ENCODE measurements at regions not wholly inside any gene's neighbourhood (a gene's known extent, or its start where the extent isn't known, plus 50 kb on each side); places are given as distances from the start of the nearest gene placed in this dataset.

DNA sequence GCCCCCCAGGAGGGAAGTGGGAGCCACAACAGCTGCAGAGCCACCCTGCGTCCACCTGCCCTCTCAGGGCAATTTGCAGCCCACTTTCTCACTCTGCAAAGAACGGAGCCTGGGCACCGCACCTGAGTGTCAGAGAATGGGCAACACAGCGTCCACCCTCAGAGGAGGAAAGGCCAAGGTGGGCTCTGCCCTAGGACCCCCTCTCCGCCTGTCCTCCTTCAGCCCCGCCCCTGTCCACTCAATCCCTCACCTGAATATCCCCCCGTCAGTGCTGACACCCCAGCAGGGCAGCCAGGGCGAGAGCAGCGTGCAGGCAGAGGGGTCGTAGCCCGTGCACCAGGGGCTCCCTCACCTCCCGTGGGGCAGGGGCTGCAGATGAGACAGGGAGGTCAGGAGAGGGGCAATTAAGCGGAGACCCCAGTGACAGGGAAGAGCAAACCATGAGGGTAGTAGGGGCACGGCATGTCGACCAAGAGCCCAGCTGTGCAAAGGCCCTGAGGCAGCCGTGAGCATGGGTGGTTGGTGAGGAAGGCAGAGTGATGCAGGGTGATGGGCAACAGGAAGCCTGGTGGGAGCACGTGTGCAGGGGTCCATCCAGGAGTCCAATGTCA, 140.3 kb downstream of the OLFM1 start:
- Histone ChIP-seq H3K36me3 (ENCODE audit: control insufficient read depth, insufficient read depth, low read length) (no peaks in the 10 kb centered on the region), H3K27ac (ENCODE audit: low read depth, low read length) (no peak overlapping the region), H3K9me3 (ENCODE audit: control insufficient read depth, insufficient read depth, low read depth, low read length) (peaks cover 10% of the 10 kb centered on the region; the same call in 1 of the 2 replicates), H3K9ac (ENCODE audit: low read length) (no peak overlapping the region), H3K27me3 (ENCODE audit: control insufficient read depth, insufficient read depth, low read length) (no peaks in the 10 kb centered on the region), H3K4me3 (ENCODE audit: low read depth, low read length) (no peak overlapping the region), H3K4me1 (ENCODE audit: control insufficient read depth, insufficient read depth, low read length) (peaks cover 8% of the 10 kb centered on the region)

DNA sequence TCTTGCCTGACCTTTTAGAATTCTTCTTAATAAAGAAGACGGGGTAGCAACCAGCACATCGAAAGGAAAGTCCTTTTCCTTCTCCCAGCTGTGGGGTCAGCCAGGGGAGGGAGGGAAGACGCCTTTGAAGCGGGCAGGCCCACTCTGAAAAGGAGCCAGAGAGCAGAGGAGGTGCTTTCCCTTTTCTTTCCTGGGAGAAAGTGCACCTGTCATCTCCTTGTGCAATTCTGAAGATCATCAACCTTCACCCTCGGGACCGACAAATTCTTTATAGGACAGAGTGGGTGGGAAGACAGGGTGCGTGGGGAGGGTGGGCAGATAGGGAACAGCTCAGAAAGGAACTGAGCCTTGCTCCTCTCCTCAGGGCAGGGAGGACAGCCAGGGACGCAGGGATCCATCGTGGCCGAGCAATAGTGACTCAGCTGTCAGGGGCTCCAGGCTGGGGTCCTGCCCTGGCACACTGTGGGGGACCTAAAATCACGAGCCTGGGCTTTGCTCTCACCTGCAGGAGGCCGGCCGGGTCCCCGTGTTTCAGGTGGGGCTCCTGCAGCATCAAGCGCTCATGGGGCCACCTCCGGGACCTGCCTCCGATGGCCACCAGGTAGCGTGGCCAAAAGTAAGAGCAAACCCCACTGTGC, 141.0 kb downstream of the OLFM1 start:
- H3K36me3 ChIP-seq (ENCODE audit: control insufficient read depth, insufficient read depth, low read length) = no peaks in the 10 kb centered on the region
- H3K9ac ChIP-seq (ENCODE audit: low read length) = no peak overlapping the region
- peaks cover 10% of the 10 kb centered on the region; the same call in 1 of the 2 replicates for H3K9me3 ChIP-seq (ENCODE audit: control insufficient read depth, insufficient read depth, low read depth, low read length)
- H3K4me1 ChIP-seq (ENCODE audit: control insufficient read depth, insufficient read depth, low read length) = peaks cover under 1% of the 10 kb centered on the region
- no peak overlapping the region for H3K27ac ChIP-seq (ENCODE audit: low read depth, low read length)
- no peaks in the 10 kb centered on the region for H3K27me3 ChIP-seq (ENCODE audit: control insufficient read depth, insufficient read depth, low read length)
- no peak overlapping the region for H3K4me3 ChIP-seq (ENCODE audit: low read depth, low read length)

DNA sequence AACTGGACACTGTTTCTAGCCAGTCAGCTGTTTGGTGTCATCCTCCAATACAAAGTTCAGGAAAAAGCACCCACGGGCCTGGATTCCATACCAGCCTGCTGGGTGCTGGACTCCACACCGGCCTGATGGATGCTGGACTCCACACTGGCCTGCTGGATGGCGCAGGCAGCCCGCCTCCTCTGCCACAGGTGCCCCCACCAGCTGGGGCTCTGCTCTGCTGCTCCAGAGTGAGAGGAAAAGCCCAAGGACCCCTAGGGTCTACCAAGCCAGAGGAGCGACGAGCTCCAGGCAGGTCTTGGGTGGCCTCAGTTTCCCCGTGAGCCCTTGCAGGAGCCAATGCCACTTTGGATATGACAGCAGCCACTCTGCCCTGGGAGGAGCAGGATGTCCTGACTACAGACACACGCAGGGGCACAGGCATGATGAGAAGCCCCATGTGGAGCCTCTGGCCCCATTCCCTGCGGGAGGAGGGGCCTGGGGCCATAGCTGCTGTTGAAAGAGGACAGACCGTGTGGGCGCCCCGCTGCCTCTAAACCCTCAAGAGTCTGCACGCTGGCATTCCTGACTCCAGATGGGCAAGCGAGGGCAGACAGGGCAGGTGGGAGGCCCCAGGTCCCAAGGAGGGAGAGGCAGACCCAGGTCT, 141.6 kb downstream of the OLFM1 start:
- Histone ChIP-seq H3K9me3 (ENCODE audit: control insufficient read depth, insufficient read depth, low read depth, low read length) (peaks cover 10% of the 10 kb centered on the region), H3K36me3 (ENCODE audit: control insufficient read depth, insufficient read depth, low read length) (no peaks in the 10 kb centered on the region), H3K4me3 (ENCODE audit: low read depth, low read length) (no peak overlapping the region), H3K27me3 (ENCODE audit: control insufficient read depth, insufficient read depth, low read length) (no peaks in the 10 kb centered on the region), H3K27ac (ENCODE audit: low read depth, low read length) (no peak overlapping the region), H3K9ac (ENCODE audit: low read length) (no peak overlapping the region), H3K4me1 (ENCODE audit: control insufficient read depth, insufficient read depth, low read length) (no peaks in the 10 kb centered on the region; the same call in 1 of the 2 replicates)

DNA sequence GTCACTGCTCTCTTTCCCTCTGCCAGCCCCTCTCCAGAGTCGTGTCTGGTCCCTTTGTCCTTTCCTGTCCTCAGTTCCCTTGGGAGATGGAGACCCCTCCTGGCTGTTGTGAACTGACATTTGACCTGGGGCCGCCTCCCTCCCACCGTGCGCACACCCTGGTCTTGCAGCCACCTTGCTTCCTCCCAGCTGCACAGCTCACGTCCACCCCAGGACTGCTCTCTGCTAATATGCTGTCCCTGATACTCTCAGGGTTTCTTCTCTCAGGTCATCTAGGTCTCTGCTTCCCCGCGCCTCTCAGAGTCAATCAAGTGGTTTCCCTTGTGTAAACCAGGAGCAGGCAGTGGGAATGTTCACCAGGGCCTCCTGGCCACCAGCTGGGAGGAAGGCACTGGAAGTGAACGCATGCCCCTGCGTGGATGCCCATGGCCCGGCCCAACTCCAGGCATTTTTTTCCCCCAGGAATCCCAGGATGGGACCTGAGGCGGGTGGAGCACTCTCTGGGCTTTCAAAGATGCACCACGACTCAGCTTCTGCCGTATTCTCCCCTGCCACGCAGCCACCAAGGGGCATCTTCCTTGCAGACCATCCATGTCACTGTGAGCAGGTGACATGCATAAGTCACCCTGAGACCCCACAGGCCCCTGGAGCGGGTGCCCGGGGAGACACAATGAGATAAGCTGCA, 142.4 kb downstream of the OLFM1 start:
- Histone ChIP-seq H3K36me3 (ENCODE audit: control insufficient read depth, insufficient read depth, low read length) (no peaks in the 10 kb centered on the region), H3K9ac (ENCODE audit: low read length) (no peak overlapping the region), H3K4me3 (ENCODE audit: low read depth, low read length) (no peak overlapping the region), H3K27me3 (ENCODE audit: control insufficient read depth, insufficient read depth, low read length) (no peaks in the 10 kb centered on the region), H3K9me3 (ENCODE audit: control insufficient read depth, insufficient read depth, low read depth, low read length) (peaks cover 10% of the 10 kb centered on the region), H3K27ac (ENCODE audit: low read depth, low read length) (no peak overlapping the region), H3K4me1 (ENCODE audit: control insufficient read depth, insufficient read depth, low read length) (no peaks in the 10 kb centered on the region; the same call in 1 of the 2 replicates)

DNA sequence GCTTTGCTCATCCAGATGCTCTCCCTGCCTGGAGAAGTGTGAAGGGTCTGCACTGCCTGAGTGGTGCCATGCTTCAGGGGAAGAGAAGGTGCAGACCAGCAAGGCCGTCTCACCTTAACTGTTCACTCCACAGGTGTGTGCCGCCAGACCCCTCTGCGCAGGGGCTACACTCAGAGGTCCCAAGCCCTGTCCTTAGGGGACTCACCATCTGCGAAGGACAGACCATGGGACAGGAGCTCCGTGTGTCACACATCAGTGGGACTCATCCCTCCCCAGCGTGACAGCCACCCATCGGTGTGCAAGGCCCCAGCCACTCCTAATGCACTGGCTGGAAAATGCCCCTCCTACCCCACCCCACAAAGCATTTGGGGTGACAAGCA, 142.9 kb downstream of the OLFM1 start:
- Histone ChIP-seq H3K4me3 (ENCODE audit: low read depth, low read length) (no peak overlapping the region), H3K4me1 (ENCODE audit: control insufficient read depth, insufficient read depth, low read length) (no peaks in the 10 kb centered on the region), H3K36me3 (ENCODE audit: control insufficient read depth, insufficient read depth, low read length) (no peaks in the 10 kb centered on the region), H3K27me3 (ENCODE audit: control insufficient read depth, insufficient read depth, low read length) (no peaks in the 10 kb centered on the region), H3K9me3 (ENCODE audit: control insufficient read depth, insufficient read depth, low read depth, low read length) (peaks cover 10% of the 10 kb centered on the region), H3K27ac (ENCODE audit: low read depth, low read length) (no peak overlapping the region), H3K9ac (ENCODE audit: low read length) (no peak overlapping the region)

DNA sequence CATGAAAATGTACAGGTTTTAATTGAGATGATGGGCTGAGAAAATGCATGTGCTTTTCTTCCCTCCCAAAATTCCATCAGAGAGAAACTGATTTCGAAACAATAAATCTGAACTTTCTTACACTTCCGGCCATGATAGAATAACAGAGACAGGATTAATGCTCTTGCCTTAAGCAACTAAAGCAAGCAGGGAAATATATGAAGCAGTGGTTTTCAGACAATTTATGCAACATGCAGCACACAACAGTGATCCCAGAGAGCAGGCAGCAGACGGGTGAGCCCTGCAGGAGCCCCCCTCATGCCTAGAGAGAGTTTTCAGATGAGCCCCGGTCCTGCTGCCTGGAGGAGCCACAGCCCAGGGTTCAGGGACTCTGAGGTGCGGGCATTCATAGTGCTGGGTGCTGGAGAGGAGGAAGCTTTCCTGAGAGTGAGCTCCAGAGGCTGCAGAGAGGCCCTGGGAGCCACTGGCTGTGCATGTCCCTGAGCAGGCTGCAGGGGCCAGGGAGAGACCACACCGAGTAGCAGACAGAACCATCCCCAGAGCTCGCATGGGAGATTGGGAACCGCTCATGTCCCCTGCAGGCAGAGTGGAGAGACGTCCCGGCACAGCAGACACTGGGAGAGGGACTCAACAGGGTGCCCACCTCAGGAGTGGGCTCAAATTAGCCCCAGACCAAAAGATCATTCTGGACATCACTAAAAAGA, 143.5 kb downstream of the OLFM1 start:
- Histone ChIP-seq H3K27me3 (ENCODE audit: control insufficient read depth, insufficient read depth, low read length) (no peaks in the 10 kb centered on the region), H3K27ac (ENCODE audit: low read depth, low read length) (no peak overlapping the region), H3K4me3 (ENCODE audit: low read depth, low read length) (no peak overlapping the region), H3K9me3 (ENCODE audit: control insufficient read depth, insufficient read depth, low read depth, low read length) (peaks cover 5% of the 10 kb centered on the region), H3K4me1 (ENCODE audit: control insufficient read depth, insufficient read depth, low read length) (no peaks in the 10 kb centered on the region), H3K36me3 (ENCODE audit: control insufficient read depth, insufficient read depth, low read length) (no peaks in the 10 kb centered on the region), H3K9ac (ENCODE audit: low read length) (no peak overlapping the region)

DNA sequence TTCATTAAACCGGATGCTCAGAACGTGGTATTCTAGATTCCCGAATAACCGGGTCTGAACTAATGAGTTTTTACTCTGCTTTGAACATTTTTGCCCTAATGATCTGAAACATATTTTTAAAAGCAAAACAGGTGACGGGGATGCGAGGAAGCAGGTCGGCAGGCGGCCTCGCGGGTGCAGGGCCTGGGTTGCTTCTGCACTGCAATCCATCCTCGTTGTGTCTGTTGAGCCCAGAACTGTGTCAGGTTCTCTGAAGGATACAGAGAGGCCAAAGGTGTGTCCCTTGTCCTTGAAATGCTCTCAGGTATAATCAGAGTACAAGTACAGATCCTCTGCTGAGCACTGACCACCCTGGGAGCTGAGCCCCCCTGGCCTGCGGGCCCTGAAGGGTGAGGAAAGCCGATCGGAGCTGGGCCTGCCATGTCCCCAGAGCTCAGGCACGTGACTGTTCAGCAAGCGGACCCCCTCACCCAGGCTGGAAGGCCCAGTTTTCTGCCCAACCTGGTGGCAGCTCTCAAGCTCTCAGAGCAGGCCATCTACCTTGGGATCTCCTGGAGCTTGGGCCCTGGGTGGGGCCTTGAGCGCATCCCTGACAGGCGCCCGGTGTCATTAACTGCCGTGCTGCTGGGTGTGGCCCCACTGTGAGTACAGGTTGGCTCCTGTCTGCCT, 151.8 kb downstream of the OLFM1 start:
- Histone ChIP-seq H3K9me3 (ENCODE audit: control insufficient read depth, insufficient read depth, low read depth, low read length) (no peaks in the 10 kb centered on the region; the same call in 1 of the 2 replicates), H3K27ac (ENCODE audit: low read depth, low read length) (no peak overlapping the region), H3K9ac (ENCODE audit: low read length) (no peak overlapping the region), H3K4me3 (ENCODE audit: low read depth, low read length) (no peak overlapping the region), H3K27me3 (ENCODE audit: control insufficient read depth, insufficient read depth, low read length) (no peaks in the 10 kb centered on the region), H3K4me1 (ENCODE audit: control insufficient read depth, insufficient read depth, low read length) (peaks cover 7% of the 10 kb centered on the region; the same call in 1 of the 2 replicates), H3K36me3 (ENCODE audit: control insufficient read depth, insufficient read depth, low read length) (no peaks in the 10 kb centered on the region)

DNA sequence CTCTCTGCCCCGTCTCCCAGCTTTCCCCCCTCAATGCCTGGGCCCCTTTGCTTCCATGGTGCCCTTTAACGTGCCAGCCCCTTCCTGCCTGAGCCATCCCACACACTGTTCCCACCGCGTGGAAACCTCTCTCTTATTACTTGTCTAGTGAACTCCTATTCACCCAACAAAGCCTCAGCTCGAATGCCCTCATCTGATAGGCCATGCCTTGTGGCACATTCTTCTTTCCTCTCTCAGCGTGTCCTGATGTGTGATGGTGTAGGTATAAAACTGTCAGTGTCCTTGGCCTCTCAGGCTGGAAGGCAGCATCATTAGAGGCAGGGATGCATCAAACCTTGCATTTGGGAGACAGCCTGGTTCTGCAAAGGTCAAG, 152.3 kb downstream of the OLFM1 start:
- no peaks in the 10 kb centered on the region for H3K36me3 ChIP-seq (ENCODE audit: control insufficient read depth, insufficient read depth, low read length)
- peaks cover 7% of the 10 kb centered on the region; the same call in 1 of the 2 replicates for H3K4me1 ChIP-seq (ENCODE audit: control insufficient read depth, insufficient read depth, low read length)
- H3K9me3 ChIP-seq (ENCODE audit: control insufficient read depth, insufficient read depth, low read depth, low read length) = no peaks in the 10 kb centered on the region
- H3K27me3 ChIP-seq (ENCODE audit: control insufficient read depth, insufficient read depth, low read length) = no peaks in the 10 kb centered on the region
- H3K27ac ChIP-seq (ENCODE audit: low read depth, low read length) = no peak overlapping the region
- no peak overlapping the region for H3K9ac ChIP-seq (ENCODE audit: low read length)
- H3K4me3 ChIP-seq (ENCODE audit: low read depth, low read length) = no peak overlapping the region

DNA sequence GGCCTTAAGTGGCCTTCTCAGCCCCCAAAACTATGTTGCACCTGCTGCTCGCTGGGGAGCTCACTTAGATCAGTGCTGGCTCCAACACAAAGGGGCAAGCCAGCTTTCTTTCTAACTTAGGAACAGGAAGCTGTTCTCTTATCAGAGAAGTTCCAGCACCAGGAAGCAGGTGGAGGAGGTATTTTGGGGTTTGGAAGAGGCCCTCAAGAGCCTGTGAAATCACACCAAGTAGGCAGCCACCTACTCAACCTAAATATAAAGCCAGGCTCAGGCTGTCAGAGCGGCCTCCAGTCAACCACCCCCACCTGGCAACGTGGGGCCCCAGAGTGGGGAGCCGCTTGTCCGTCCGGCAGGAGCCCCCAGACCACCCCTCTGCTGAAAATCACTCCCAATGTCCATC, 152.8 kb downstream of the OLFM1 start:
- H3K36me3 ChIP-seq (ENCODE audit: control insufficient read depth, insufficient read depth, low read length) = no peaks in the 10 kb centered on the region
- no peaks in the 10 kb centered on the region for H3K27me3 ChIP-seq (ENCODE audit: control insufficient read depth, insufficient read depth, low read length)
- H3K4me3 ChIP-seq (ENCODE audit: low read depth, low read length) = no peak overlapping the region
- H3K9me3 ChIP-seq (ENCODE audit: control insufficient read depth, insufficient read depth, low read depth, low read length) = no peaks in the 10 kb centered on the region
- no peak overlapping the region for H3K27ac ChIP-seq (ENCODE audit: low read depth, low read length)
- H3K9ac ChIP-seq (ENCODE audit: low read length) = no peak overlapping the region
- peaks cover 7% of the 10 kb centered on the region; the same call in 1 of the 2 replicates for H3K4me1 ChIP-seq (ENCODE audit: control insufficient read depth, insufficient read depth, low read length)

DNA sequence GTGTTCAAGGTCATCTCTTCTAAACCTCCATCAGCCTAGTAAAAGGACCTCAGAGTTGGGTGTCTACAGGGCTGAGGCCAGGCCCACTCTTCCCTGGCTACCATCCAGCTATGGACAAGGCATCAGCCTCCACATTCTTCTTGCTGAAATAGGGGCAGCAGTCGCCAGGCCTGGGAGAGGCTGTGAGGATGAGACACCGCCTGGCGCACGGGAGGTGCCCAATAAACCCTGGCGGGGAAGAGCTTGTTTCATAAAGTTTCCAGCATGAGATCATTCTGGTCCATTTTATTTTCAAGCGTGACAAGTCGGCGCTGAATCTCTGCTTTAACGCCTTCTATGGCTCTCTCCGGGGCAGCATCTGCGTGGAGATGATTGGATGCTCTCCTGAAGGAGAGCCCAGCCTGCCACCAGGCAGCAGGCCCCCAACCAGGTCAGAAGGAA, 153.4 kb downstream of the OLFM1 start:
- Histone ChIP-seq H3K36me3 (ENCODE audit: control insufficient read depth, insufficient read depth, low read length) (no peaks in the 10 kb centered on the region), H3K9ac (ENCODE audit: low read length) (no peak overlapping the region), H3K9me3 (ENCODE audit: control insufficient read depth, insufficient read depth, low read depth, low read length) (no peaks in the 10 kb centered on the region), H3K27me3 (ENCODE audit: control insufficient read depth, insufficient read depth, low read length) (no peaks in the 10 kb centered on the region), H3K4me1 (ENCODE audit: control insufficient read depth, insufficient read depth, low read length) (peaks cover 7% of the 10 kb centered on the region; the same call in 1 of the 2 replicates), H3K4me3 (ENCODE audit: low read depth, low read length) (no peak overlapping the region), H3K27ac (ENCODE audit: low read depth, low read length) (no peak overlapping the region)
